Ovary (tissue), 3 donors: ENCODE measurements at regions not wholly inside any gene's neighbourhood (a gene's known extent, or its start where the extent isn't known, plus 50 kb on each side); places are given as distances from the start of the nearest gene placed in this dataset.

Experiments used
- CTCF ChIP-seq, 3 donors: fragments of 450-650 bp in 2 of 3; fragments of 200-600 bp in 1 of 3; IDR thresholded peaks; one replicate each; pipeline versions ENCODE4 v1.5.1 to v1.8.0; 2016 to 2022; ENCODE audit warnings: antibody characterized with exemption in 3 of 3, mild to moderate bottlenecking in 1 of 3
- EP300 ChIP-seq: sonication (generic); formaldehyde crosslinking; IDR thresholded peaks from one replicate; pipeline ENCODE4 v1.6.1; 2017; ENCODE audit warnings: antibody characterized with exemption
- POLR2A ChIP-seq: fragments of 450-650 bp; IDR thresholded peaks from one replicate; pipeline ENCODE4 v1.6.1; 2017; ENCODE audit warnings: antibody characterized with exemption, mild to moderate bottlenecking, moderate library complexity
- donor health status: DM: no; HTN: no; CAD: no.

GRCh38 chr5:165783024-165783423, 2277.6 kb downstream of the MAT2B start:
- TF ChIP-seq CTCF (IDR thresholded peaks at IDR 0.05) (no peak), POLR2A (no peak), EP300 (no peak)
